K562 (cell line): ENCODE measurements at regions not wholly inside any gene's neighbourhood (a gene's known extent, or its start where the extent isn't known, plus 50 kb on each side); places are given as distances from the start of the nearest gene placed in this dataset.

Experiments used
- BHLHE40 ChIP-seq: IDR thresholded peaks from 2 replicates; pipeline ENCODE4 v1.6.1; 2011; ENCODE audit warnings: low read length, improper control_type of control experiment
- CBFB ChIP-seq: sonication (generic); formaldehyde crosslinking; IDR thresholded peaks from 2 replicates; pipeline ENCODE4 v1.4.0; 2020; ENCODE audit warnings: mild to moderate bottlenecking, missing genetic modification reagents
- CUX1 ChIP-seq: fragments of 200-800 bp; sonication (Bioruptor generic); IDR thresholded peaks from 2 replicates; pipeline ENCODE4 v1.6.1; 2016; ENCODE audit warnings: missing genetic modification characterization, missing compliant biosample characterization
- DACH1 ChIP-seq: fragments of 450-650 bp; IDR thresholded peaks from 2 replicates; pipeline ENCODE4 v1.6.1; 2018; ENCODE audit not compliant: partially characterized antibody
- DPF2 ChIP-seq: fragments of 450-650 bp; IDR thresholded peaks from 2 replicates; pipeline ENCODE4 v1.6.1; 2016
- ELK3 ChIP-seq: fragments of 450-650 bp; formaldehyde crosslinking; IDR thresholded peaks from 2 replicates; pipeline ENCODE4 v1.4.0; 2020; ENCODE audit warnings: mild to moderate bottlenecking
- EP300 ChIP-seq: IDR thresholded peaks from 2 replicates; pipeline ENCODE4 v1.6.1; 2012; ENCODE audit warnings: low read length, improper control_type of control experiment
- ETV5 ChIP-seq: sonication (generic); formaldehyde crosslinking; IDR thresholded peaks from 2 replicates; pipeline ENCODE4 v1.4.0; 2020; ENCODE audit warnings: low read depth, mild to moderate bottlenecking, missing genetic modification reagents
- FOXK2 ChIP-seq, 2 experiments: fragments of 450-650 bp; IDR thresholded peaks in 1 of 2; conservative IDR thresholded peaks in 1 of 2; 2 replicates each; pipeline ENCODE4 v1.6.1; 2016; ENCODE audit warnings: low read depth in 2 of 2, mild to moderate bottlenecking in 1 of 2
- GTF2E2 ChIP-seq: fragments of 200-800 bp; sonication (Bioruptor generic); IDR thresholded peaks from 2 replicates; pipeline ENCODE4 v1.6.1; 2016; ENCODE audit warnings: missing genetic modification characterization, missing compliant biosample characterization
- HDAC2 ChIP-seq: fragments of 450-650 bp; IDR thresholded peaks from 2 replicates; pipeline ENCODE4 v1.6.1; 2016; ENCODE audit warnings: mild to moderate bottlenecking
- HNRNPLL ChIP-seq: fragments of 200-400 bp; formaldehyde crosslinking; IDR thresholded peaks from 2 replicates; pipeline ENCODE4 v1.6.1; 2017; ENCODE audit warnings: low read length, low read depth, mild to moderate bottlenecking; ENCODE audit not compliant: poor library complexity, severe bottlenecking
- MAZ ChIP-seq, 2 experiments: fragments of 450-650 bp in 1 of 2; sonication (generic) in 1 of 2; formaldehyde crosslinking; IDR thresholded peaks in 1 of 2; conservative IDR thresholded peaks in 1 of 2; 2 replicates each; pipeline versions ENCODE4 v1.4.0 to v1.5.0; 2020; ENCODE audit warnings: mild to moderate bottlenecking in 1 of 2, missing genetic modification reagents in 1 of 2
- MTF1 ChIP-seq: fragments of 250-450 bp; sonication (Bioruptor Pico); IDR thresholded peaks from 2 replicates; pipeline ENCODE4 v1.9.0; 2021; ENCODE audit warnings: moderate library complexity, mild to moderate bottlenecking, inconsistent platforms, borderline replicate concordance
- RBBP5 ChIP-seq: fragments of 200-600 bp; sonication (generic); IDR thresholded peaks from 2 replicates; pipeline ENCODE4 v1.6.1; 2012; ENCODE audit warnings: borderline replicate concordance, mild to moderate bottlenecking, low read length, control low read depth, inconsistent platforms; ENCODE audit not compliant: insufficient read depth, poor library complexity, severe bottlenecking
- RBM22 ChIP-seq: fragments of 200-400 bp; formaldehyde crosslinking; IDR thresholded peaks from 2 replicates; pipeline ENCODE4 v1.6.1; 2018; ENCODE audit warnings: low read length, low read depth; ENCODE audit not compliant: poor library complexity, severe bottlenecking
- SAP30 ChIP-seq: fragments of 200-600 bp; sonication (generic); IDR thresholded peaks from 2 replicates; pipeline ENCODE4 v1.6.1; 2012; ENCODE audit warnings: borderline replicate concordance, low read depth, mild to moderate bottlenecking, moderate library complexity, low read length, control low read depth, inconsistent platforms; ENCODE audit not compliant: insufficient read depth, poor library complexity, severe bottlenecking
- SREBF1 ChIP-seq: fragments of 150-350 bp; IDR thresholded peaks from 2 replicates; pipeline ENCODE4 v1.6.1; 2014; ENCODE audit warnings: antibody characterized with exemption, low read depth, low read length, borderline replicate concordance
- ZBTB8A ChIP-seq: fragments of 450-650 bp; IDR thresholded peaks from 2 replicates; pipeline ENCODE4 v1.6.1; 2018; ENCODE audit warnings: mild to moderate bottlenecking, moderate library complexity; ENCODE audit not compliant: partially characterized antibody
- ZNF124 ChIP-seq: sonication (generic); formaldehyde crosslinking; IDR thresholded peaks from 2 replicates; pipeline ENCODE4 v1.8.1; 2022; ENCODE audit warnings: missing genetic modification reagents
- ZNF24 ChIP-seq: fragments of 450-650 bp; IDR thresholded peaks from 2 replicates; pipeline ENCODE4 v1.6.1; 2016
- ZNF584 ChIP-seq: fragments of 200-800 bp; sonication (Bioruptor generic); IDR thresholded peaks from 2 replicates; pipeline ENCODE4 v1.6.1; 2016; ENCODE audit warnings: low read depth, mild to moderate bottlenecking, missing genetic modification characterization, missing compliant biosample characterization
- ZNF764 ChIP-seq: fragments of 250-450 bp; sonication (Bioruptor Pico); IDR thresholded peaks from 2 replicates; pipeline ENCODE4 v1.4.0; 2020; ENCODE audit warnings: low read depth, mild to moderate bottlenecking, moderate library complexity
- ZNF778 ChIP-seq: fragments of 450-650 bp; formaldehyde crosslinking; IDR thresholded peaks from 2 replicates; pipeline ENCODE4 v1.4.0; 2020; ENCODE audit warnings: mild to moderate bottlenecking, moderate library complexity

- peak; percentile 79 for TF ChIP-seq ETV5
- peak; percentile 92 for TF ChIP-seq HDAC2
- peak; percentile 79 for TF ChIP-seq BHLHE40
- TF ChIP-seq SREBF1: no peak
- peak; percentile 95 for TF ChIP-seq DACH1
- TF ChIP-seq ZNF24: peak; percentile 91
- no peak for TF ChIP-seq ZNF124 (CRISPR knock-in tag)
- no peak for TF ChIP-seq ZNF584
- no peak for TF ChIP-seq ZNF778 (CRISPR knock-in tag)
- TF ChIP-seq HNRNPLL: peak; percentile 62
- TF ChIP-seq ZBTB8A: peak; percentile 96
- TF ChIP-seq MAZ (CRISPR knock-in tag; conservative IDR thresholded peaks at IDR 0.05 in 1 of 2, IDR thresholded peaks at IDR 0.05 in 1 of 2): peak; percentile 64 to 78
- peak; percentile 94 for TF ChIP-seq ZNF764 (CRISPR knock-in tag)
- peak; percentile 84 for TF ChIP-seq EP300
- TF ChIP-seq ELK3: no peak
- no peak for TF ChIP-seq CUX1
- TF ChIP-seq MTF1: no peak
- TF ChIP-seq DPF2: peak; percentile 80
- peak; percentile 85 to 97 for TF ChIP-seq FOXK2 (conservative IDR thresholded peaks at IDR 0.05 in 1 of 2, IDR thresholded peaks at IDR 0.05 in 1 of 2; ENCODE audit: low read depth in 2 of 2)
- no peak for TF ChIP-seq SAP30
- no peak for TF ChIP-seq GTF2E2
- peak; percentile 66 for TF ChIP-seq RBM22
- no peak for TF ChIP-seq RBBP5
- no peak for TF ChIP-seq CBFB
Measured at GRCh38 chr6:27592481-27593199, 119.7 kb upstream of the ZNF184 start (continued).
